ENCODE measurements at regions not wholly inside any gene's neighbourhood (a gene's known extent, or its start where the extent isn't known, plus 50 kb on each side); places are given as distances from the start of the nearest gene placed in this dataset.

DNA sequence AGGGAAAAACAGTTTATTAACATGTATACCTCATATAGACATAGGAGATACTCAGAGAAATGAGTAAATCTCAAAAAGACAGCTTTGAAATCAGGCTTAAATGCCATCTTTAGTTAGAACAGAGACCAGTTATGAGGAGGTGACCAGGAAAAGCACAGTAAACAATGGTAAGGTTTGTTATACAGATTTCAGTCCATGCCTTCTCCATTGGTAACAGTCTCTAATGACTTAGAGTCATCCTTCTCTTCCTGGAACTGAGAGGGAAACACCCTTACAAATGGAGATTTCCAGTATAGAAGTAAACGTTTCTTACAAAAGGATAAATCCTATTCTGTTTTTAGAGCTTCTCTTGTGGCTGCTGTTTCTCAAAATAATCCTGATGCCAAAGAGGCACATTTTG is 476.3 kb upstream of the NAALADL2 start:
- Histone ChIP-seq H3K27me3 (no peaks in the 10 kb centered on the region), H3K27ac (no peak overlapping the region), H3K9me3 (no peaks in the 10 kb centered on the region), H3K4me3 (no peak overlapping the region), H3K36me3 (ENCODE audit: low read depth, missing control alignments) (no peaks in the 10 kb centered on the region), H3K4me1 (no peaks in the 10 kb centered on the region)
- WGBS, 2 donors, result 60 to 67% methylated on average over 1 of the region's 1 CpG
- intact Hi-C loops (cut with DNase I; ENCODE audit: low total_unique reads), result no loop called here
- no peak for TF ChIP-seq POLR2A (IDR thresholded peaks at IDR 0.05)
- TF ChIP-seq, protein P1, sequence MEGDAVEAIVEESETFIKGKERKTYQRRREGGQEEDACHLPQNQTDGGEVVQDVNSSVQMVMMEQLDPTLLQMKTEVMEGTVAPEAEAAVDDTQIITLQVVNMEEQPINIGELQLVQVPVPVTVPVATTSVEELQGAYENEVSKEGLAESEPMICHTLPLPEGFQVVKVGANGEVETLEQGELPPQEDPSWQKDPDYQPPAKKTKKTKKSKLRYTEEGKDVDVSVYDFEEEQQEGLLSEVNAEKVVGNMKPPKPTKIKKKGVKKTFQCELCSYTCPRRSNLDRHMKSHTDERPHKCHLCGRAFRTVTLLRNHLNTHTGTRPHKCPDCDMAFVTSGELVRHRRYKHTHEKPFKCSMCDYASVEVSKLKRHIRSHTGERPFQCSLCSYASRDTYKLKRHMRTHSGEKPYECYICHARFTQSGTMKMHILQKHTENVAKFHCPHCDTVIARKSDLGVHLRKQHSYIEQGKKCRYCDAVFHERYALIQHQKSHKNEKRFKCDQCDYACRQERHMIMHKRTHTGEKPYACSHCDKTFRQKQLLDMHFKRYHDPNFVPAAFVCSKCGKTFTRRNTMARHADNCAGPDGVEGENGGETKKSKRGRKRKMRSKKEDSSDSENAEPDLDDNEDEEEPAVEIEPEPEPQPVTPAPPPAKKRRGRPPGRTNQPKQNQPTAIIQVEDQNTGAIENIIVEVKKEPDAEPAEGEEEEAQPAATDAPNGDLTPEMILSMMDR (IDR thresholded peaks at IDR 0.05), result no peak
- no peak for DNase-seq

DNA sequence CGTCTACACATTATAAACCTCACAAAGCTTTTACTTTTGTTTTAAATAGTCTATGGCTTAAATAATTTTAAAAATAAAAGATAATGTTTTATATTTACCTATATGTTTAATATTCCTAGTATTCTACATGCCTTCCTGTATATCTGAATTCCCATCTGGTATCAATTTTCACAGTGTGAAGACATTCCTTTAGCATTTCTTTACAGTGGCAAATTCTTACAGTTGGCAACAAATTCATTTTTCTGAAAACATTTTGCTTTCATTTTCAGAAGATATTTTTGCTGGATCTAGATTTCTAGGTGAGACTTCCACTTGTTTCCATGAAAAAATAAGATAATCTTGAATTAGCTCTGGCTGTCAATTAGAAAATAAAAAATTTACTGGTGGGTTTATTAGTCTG is 471.4 kb upstream of the NAALADL2 start:
- TF ChIP-seq, protein P1 (IDR thresholded peaks at IDR 0.05), result no peak
- TF ChIP-seq POLR2A (IDR thresholded peaks at IDR 0.05), result no peak
- H3K27me3 ChIP-seq, result no peaks in the 10 kb centered on the region
- H3K27ac ChIP-seq, result no peak overlapping the region
- no peak overlapping the region for H3K4me3 ChIP-seq
- WGBS, 2 donors, result 97 to 100% methylated on average over 1 of the region's 1 CpG
- DNase-seq, result no peak
- no peaks in the 10 kb centered on the region for H3K9me3 ChIP-seq
- intact Hi-C loops (cut with DNase I; ENCODE audit: low total_unique reads), result no loop called here
- H3K4me1 ChIP-seq, result no peaks in the 10 kb centered on the region
- no peaks in the 10 kb centered on the region for H3K36me3 ChIP-seq (ENCODE audit: low read depth, missing control alignments)

DNA sequence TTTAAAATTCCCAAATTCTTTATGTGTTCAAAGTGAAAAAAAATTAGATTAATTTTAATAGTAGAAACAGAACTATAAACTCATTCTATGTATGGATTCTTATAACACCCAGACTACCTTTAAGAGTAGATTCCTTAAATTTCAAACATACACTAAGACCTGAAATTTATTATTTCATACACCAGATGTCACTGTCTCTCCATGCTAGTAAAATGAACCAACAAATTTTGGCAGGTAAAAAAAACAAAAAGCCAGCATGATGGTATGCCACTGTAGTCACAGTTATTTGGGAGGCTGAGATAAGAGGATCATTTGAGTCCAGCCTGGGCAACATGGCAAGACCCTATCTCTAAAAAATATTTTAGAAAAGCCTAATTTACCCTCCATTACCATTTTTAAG is 461.3 kb upstream of the NAALADL2 start:
- DNase-seq, result no peak
- Histone ChIP-seq H3K4me3 (no peak overlapping the region), H3K27me3 (no peaks in the 10 kb centered on the region), H3K4me1 (no peaks in the 10 kb centered on the region), H3K36me3 (ENCODE audit: low read depth, missing control alignments) (no peaks in the 10 kb centered on the region), H3K27ac (no peak overlapping the region), H3K9me3 (no peaks in the 10 kb centered on the region)
- intact Hi-C loops (cut with DNase I; ENCODE audit: low total_unique reads), result no loop called here
- TF ChIP-seq, protein P1 (IDR thresholded peaks at IDR 0.05), result peak in 2 of 3 experiments; percentile 13 to 48
- no peak for TF ChIP-seq POLR2A (IDR thresholded peaks at IDR 0.05)

DNA sequence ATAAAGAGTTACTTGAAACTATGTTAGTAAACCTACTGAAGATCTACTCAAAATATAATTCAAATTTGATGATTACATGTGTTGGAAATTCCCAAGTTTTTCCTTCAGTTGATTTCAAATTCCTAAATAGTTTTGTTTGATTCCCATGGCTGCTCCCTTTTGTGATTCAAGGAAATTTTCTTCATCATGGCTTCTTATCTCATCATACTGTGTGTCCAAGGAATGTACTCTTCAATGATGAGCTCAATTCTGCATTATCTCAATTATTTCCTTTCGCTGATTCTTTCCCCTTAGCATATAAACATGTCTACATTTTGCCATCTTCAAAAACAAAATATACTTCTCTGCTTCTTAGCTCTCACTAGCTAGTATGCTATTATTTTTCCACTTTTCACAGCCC is 460.4 kb upstream of the NAALADL2 start:
- Histone ChIP-seq H3K9me3 (no peaks in the 10 kb centered on the region), H3K4me1 (no peaks in the 10 kb centered on the region), H3K27me3 (no peaks in the 10 kb centered on the region), H3K4me3 (no peak overlapping the region), H3K27ac (no peak overlapping the region), H3K36me3 (ENCODE audit: low read depth, missing control alignments) (no peaks in the 10 kb centered on the region)
- TF ChIP-seq, protein P1 (IDR thresholded peaks at IDR 0.05), result no peak
- TF ChIP-seq POLR2A (IDR thresholded peaks at IDR 0.05), result no peak
- intact Hi-C loops (cut with DNase I; ENCODE audit: low total_unique reads), result no loop called here
- 89 to 93% methylated on average over 1 of the region's 1 CpG for WGBS, 2 donors
- no peak for DNase-seq

DNA sequence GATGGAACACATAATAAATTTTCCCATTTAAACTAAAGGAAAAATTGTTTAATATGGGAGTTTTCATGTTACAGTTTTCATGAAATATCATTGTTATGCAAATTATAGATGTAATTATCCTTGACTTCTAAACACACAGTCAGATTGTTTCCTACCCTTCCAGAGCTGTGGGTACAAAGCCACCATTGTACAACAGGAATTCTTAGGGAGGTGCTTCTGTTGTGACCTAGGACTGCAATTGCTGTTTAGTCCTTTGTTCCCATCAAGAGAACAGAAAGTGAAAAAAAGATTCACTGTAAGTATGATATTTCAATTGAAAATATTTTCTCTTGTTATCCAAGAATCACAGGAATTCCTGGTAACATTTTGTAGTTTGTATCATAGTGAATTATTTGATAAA is 455.3 kb upstream of the NAALADL2 start:
- no peak for DNase-seq
- no peaks in the 10 kb centered on the region for H3K36me3 ChIP-seq (ENCODE audit: low read depth, missing control alignments)
- H3K27me3 ChIP-seq, result no peaks in the 10 kb centered on the region
- no peak overlapping the region for H3K4me3 ChIP-seq
- TF ChIP-seq POLR2A (IDR thresholded peaks at IDR 0.05), result no peak
- TF ChIP-seq, protein P1 (IDR thresholded peaks at IDR 0.05), result no peak
- intact Hi-C loops (cut with DNase I; ENCODE audit: low total_unique reads), result no loop called here
- no peak overlapping the region for H3K27ac ChIP-seq
- no peaks in the 10 kb centered on the region for H3K4me1 ChIP-seq
- no peaks in the 10 kb centered on the region for H3K9me3 ChIP-seq
